NOMO-1 treated with dmso at 0.1 percent for 144 hours (cell line): ENCODE measurements at regions not wholly inside any gene's neighbourhood (a gene's known extent, or its start where the extent isn't known, plus 50 kb on each side); places are given as distances from the start of the nearest gene placed in this dataset.

Source experiments
- DNase-seq: peaks from one replicate; lab custom pipeline; 2025; ENCODE audit not compliant: unreplicated experiment; lab: John Stamatoyannopoulos, UW

DNA sequence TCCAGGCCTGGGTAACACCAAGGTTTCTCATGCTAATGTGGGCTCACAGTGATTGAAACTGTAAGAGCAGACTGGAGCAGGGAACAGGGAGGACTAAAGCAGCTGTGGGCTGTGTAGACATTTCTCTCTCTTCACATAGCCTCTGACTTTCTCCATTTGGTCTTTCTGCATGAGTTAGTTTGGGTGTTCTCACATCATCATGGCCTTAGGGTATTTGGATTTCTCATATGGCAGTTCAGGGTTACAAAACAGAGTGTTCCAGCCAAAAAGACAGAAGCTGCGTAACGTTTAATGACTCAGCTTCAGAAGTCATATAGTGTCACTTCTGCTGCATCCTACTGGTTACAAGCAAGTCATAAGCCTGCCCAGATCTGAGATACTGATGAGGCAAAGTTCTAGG lies 52.0 kb upstream of the OSBPL8 start:
- peak; percentile 33 for DNase-seq

- DNase-seq, result no peak
These were observed 54.8 kb upstream of the OSBPL8 start for GRCh38 chr12:76614364-76614763.

DNA sequence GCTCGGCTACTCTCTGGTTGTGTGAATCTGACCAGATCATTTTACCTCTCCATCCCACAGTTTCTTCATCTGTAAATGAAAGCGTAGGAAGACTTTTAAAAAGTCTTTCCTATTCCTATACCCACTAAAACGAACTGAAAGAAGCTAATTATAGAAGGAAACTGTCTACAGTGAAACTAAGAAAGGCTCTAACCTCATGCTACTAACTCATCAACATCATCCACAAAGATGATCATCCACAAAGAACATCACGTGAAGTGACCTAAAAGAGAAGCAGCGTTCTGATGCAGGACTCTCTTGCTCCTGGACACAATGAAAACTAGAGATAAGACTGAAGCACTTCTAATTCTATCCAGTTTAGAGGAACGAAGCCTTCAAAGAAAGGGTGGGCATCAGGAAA lies 58.5 kb upstream of the OSBPL8 start:
- DNase-seq, result no peak

DNA sequence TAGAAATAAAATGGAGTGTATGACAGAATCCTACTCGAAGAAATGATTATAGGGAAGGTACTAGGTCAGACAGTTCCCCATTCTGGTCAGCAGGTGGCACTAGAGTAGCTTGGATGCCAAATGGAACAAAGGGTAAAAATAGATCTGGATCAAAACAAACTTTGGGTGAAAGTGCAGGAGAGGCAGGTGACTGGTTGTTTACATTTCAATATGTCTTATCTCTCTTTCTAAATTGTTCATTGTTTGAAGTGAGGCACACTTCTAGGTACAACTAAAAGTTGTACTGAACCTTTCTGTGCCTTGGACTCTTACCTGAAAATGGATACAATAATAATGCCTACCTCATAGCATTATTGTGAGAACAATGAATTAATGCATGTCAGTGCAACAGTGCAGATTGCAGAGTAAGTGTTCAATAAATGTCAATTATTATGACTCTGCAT lies 62.0 kb upstream of the OSBPL8 start:
- peak; percentile 47 for DNase-seq

- DNase-seq, result no peak
These were observed 62.8 kb upstream of the OSBPL8 start for GRCh38 chr12:76622351-76622750.

DNA sequence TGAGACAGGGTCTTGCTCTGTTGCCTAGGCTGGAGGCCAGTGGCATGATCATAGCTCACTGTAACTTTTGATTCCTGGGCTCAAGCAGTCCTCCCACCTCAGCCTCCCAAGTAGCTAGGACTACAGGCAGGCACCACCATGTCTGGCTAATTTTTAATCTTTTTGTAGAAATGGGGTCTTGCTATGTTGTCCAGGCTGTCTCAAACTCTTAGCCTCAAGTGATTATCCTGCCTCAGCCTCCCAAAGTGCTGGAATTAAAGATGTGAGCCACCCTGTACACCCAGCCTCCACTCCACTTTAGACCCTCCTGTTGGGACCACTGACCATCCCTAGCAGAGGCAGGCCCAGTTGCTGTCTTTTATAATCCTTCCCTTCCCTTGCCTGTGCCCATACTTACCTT lies 63.3 kb upstream of the OSBPL8 start:
- DNase-seq, result no peak

DNA sequence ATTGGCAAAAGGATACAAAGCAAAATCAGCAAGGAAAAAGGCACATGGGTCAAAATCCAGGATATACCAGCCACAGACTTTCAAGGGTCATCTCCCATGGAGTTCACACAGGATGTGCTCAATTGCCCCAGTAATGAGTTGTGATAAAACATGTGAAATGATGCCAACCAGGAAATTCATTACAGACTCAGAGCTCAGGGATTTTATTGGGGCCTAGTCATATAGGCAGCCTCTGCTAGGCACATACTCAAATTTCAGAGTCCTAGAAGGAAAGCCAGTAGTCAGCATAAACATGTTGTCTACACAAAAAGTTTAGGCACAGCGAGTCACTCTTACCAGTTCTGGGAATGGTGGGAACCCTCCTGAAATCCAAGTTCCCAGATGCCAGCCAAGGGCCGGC lies 64.4 kb upstream of the OSBPL8 start:
- DNase-seq, result no peak

DNA sequence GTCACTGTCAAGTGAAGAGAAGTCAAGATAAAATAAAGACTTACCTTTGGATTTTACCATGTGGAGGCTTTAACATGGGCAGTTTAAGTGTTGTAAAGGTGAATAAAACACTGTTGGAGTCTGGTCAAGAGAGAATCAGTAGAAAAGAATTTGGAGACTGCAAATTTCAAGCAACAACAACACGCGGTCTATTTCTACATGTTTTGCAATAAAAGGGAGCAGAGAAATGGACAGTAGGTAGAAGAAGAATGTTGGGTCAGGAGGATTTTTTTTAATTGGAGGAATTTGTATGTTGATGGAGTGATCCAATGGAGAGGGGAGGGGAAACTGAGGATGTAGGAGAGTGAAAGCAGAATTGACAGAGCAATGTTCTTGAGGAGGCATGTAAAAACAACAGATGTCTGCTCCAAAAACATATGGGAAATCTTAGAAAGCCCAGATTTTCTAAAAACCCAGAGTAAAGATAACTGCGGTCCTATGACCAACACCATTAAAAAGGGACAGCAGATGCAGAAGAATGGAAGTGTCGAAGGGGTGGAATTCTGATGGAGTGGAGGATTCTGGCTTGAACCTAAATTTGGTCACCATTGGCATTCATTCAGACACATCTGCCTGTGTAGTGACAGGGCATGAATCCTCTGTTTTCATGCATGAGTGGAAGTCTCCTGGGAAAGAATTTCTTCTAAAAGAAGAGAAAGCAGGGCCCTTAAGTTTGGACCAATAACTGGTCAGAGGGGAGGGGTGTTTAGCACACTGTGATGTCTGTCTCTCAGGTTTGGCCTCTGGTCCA lies 68.0 kb upstream of the OSBPL8 start:
- DNase-seq, result no peak

DNA sequence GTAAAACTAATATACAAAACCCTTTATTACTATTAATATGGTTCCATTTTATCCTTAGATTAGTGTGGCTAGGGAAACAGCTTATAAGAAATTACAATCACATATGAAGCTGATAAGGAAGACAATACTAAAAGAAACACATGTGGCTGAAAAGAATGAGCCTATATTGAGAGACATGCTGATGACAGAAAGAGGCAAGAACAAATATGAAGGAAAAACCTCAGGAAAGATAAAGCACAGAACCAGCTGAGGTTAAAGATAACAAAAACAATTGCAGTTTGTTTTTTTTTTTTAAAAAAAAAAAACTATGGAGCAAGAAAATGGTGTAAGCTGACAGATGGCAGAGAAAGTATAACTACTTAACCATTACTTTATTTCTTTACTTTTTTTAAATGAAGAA lies 69.2 kb upstream of the OSBPL8 start:
- DNase-seq, result no peak

GRCh38 chr12:76631741-76632140 lies 72.2 kb upstream of the OSBPL8 start:
- no peak for DNase-seq

- no peak for DNase-seq
These were observed 73.8 kb upstream of the OSBPL8 start for GRCh38 chr12:76633415-76633814.

DNA sequence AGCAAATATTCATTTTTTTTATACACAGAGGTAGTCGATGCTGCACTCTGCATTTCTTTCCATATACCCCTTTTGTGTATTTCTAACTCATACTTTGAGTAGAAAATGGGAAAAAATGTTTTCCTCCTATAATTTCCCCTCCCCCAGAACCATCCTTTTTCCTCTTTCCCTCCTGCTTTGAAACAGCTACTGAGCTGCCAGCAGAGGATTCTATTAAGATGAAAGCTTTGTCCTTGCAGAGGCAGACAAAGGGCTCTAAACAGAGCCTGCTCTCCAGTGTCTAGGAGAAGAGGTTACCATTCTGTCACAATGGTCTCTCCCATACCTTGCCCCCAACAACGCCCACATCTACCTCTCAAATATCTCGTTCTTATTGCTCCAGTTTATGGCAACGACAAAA lies 74.6 kb upstream of the OSBPL8 start:
- no peak for DNase-seq

- DNase-seq, result no peak
These were observed 76.6 kb upstream of the OSBPL8 start for GRCh38 chr12:76636121-76636692.

DNA sequence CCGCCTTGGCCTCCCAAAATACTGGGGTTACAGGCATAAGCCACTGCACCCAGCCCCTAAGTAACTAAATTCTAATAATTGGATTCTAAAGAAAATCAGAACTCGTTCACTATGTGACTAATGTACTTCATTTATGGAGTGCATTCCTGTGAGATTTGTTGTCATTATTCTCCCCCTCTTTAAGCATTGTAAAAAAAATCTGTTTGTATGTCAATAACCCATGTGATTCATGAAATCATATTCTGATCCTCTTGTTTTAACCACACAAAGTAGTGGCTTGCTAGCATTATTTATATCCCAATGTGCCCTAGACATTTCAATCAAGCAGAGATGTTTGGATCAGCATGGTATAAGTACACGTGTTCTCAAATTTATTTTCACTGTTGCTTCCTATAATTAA lies 78.2 kb upstream of the OSBPL8 start:
- DNase-seq, result no peak

GRCh38 chr12:76639646-76640045 lies 80.1 kb upstream of the OSBPL8 start:
- no peak for DNase-seq

- no peak for DNase-seq
These were observed 81.5 kb upstream of the OSBPL8 start for GRCh38 chr12:76641073-76641472.

GRCh38 chr12:76641961-76642360 lies 82.4 kb upstream of the OSBPL8 start:
- no peak for DNase-seq

DNA sequence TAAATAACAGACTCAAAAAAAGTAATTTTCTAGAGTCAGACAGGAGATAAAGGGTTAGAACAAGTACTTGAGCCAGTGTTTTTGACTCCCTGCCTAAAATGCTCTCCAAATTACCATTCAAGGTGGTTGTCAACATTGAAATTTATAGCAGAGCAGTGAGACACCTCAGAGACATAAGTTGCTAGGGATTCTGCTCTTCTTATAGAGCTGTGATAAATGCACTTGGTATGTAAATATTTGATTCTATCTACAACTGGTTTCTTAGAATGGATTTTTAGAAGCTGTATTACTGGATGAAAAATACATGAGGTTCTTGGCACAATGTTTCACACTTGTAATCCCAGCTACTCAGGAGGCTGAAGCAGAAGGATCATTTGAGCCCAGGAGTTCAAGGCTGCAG lies 83.9 kb upstream of the OSBPL8 start:
- no peak for DNase-seq

- DNase-seq, result no peak
These were observed 85.4 kb upstream of the OSBPL8 start for GRCh38 chr12:76644950-76645349.

GRCh38 chr12:76645934-76646333 lies 86.4 kb upstream of the OSBPL8 start:
- no peak for DNase-seq

DNA sequence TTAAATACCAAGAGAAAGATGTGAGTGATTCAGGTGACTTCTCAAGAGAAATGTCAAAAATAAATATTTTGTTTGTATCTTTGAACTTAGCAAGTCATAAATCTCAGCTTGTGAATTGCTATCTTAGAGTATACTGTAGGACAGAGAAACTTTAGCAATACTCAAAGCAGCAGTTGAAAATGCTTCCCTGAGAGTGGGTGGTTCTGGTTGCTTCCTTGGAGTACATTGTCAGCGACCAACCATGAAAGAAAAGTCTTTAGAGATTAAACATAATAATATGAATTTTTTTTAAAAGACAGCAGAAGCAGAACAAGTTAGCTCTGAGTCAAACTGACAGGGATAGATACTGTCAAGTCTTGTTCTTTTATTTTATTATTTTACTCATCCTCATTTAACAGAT lies 86.8 kb upstream of the OSBPL8 start:
- DNase-seq, result no peak

GRCh38 chr12:76649099-76649498 lies 89.5 kb upstream of the OSBPL8 start:
- DNase-seq, result no peak

GRCh38 chr12:76652402-76652801 lies 92.8 kb upstream of the OSBPL8 start:
- no peak for DNase-seq
